DOHH2 (cell line): ENCODE measurements at regions not wholly inside any gene's neighbourhood (a gene's known extent, or its start where the extent isn't known, plus 50 kb on each side); places are given as distances from the start of the nearest gene placed in this dataset.
A peak's percentile ranks its signal among the peaks of the same experiment; 100 is the strongest.

Experiments
- H3F3A ChIP-seq: fragments of 200-600 bp; sonication (generic), shearing (Covaris generic); 2 replicates; pipeline ENCODE4 v1.6.0; 2016; ENCODE audit warnings: antibody characterized with exemption, mild to moderate bottlenecking; ENCODE audit not compliant: control insufficient read depth, insufficient read depth
- H3K27ac ChIP-seq: fragments of 200-600 bp; sonication (generic); 2 replicates; pipeline ENCODE4 v1.5.1; 2014; ENCODE audit warnings: low read depth, mild to moderate bottlenecking, low read length, moderate library complexity
- H3K27me3 ChIP-seq: fragments of 200-600 bp; sonication (generic); 2 replicates; pipeline ENCODE4 v1.6.1; 2014; ENCODE audit warnings: mild to moderate bottlenecking, low read length, mixed read lengths; ENCODE audit not compliant: control insufficient read depth
- H3K36me3 ChIP-seq: fragments of 200-600 bp; sonication (generic); 2 replicates; pipeline ENCODE4 v1.6.1; 2014; ENCODE audit warnings: mild to moderate bottlenecking, low read length, moderate library complexity, mixed read lengths; ENCODE audit not compliant: control insufficient read depth
- H3K4me1 ChIP-seq: fragments of 200-600 bp; sonication (generic); 2 replicates; pipeline ENCODE4 v1.6.1; 2014; ENCODE audit warnings: mild to moderate bottlenecking, low read length, mixed read lengths; ENCODE audit not compliant: control insufficient read depth
- H3K4me2 ChIP-seq: fragments of 200-600 bp; sonication (generic); 2 replicates; pipeline ENCODE4 v1.6.0; 2014; ENCODE audit warnings: mild to moderate bottlenecking, low read length, moderate library complexity
- H3K4me3 ChIP-seq: fragments of 200-600 bp; sonication (generic); 2 replicates; pipeline ENCODE4 v1.5.1; 2014; ENCODE audit warnings: mild to moderate bottlenecking, low read length, mixed read lengths
- H3K79me2 ChIP-seq: fragments of 200-600 bp; sonication (generic); 2 replicates; pipeline ENCODE4 v1.6.1; 2014; ENCODE audit warnings: mild to moderate bottlenecking, low read length, mixed read lengths; ENCODE audit not compliant: control insufficient read depth
- H3K9me2 ChIP-seq: fragments of 200-600 bp; sonication (generic); replicated peaks from 2 replicates; pipeline ENCODE4 v1.6.1; 2014; ENCODE audit warnings: mild to moderate bottlenecking, low read length, mixed read lengths; ENCODE audit not compliant: control insufficient read depth
- H3K9me3 ChIP-seq: fragments of 200-600 bp; sonication (generic); 2 replicates; pipeline ENCODE4 v1.6.1; 2014; ENCODE audit warnings: antibody characterized with exemption, low read length, mixed read lengths; ENCODE audit not compliant: control insufficient read depth, insufficient read depth
- H4K20me1 ChIP-seq: fragments of 200-600 bp; sonication (generic); 2 replicates; pipeline ENCODE4 v1.6.0; 2014; ENCODE audit warnings: low read depth, mild to moderate bottlenecking, antibody characterized with exemption, low read length, moderate library complexity; ENCODE audit not compliant: control insufficient read depth, insufficient read depth
- EZH2phosphoT487 ChIP-seq: fragments of 200-600 bp; sonication (generic); IDR thresholded peaks from 2 replicates; pipeline ENCODE4 v1.6.1; 2017; ENCODE audit warnings: borderline replicate concordance, mild to moderate bottlenecking, antibody characterized with exemption, low read length, moderate library complexity, mixed read lengths
- TF ChIP-seq, protein P1 (sequence below): fragments of 200-600 bp; sonication (generic); IDR thresholded peaks from one replicate; pipeline ENCODE4 v1.5.1; 2014; ENCODE audit warnings: antibody characterized with exemption, mild to moderate bottlenecking, low read depth, low read length; ENCODE audit not compliant: poor library complexity, severe bottlenecking

DNA sequence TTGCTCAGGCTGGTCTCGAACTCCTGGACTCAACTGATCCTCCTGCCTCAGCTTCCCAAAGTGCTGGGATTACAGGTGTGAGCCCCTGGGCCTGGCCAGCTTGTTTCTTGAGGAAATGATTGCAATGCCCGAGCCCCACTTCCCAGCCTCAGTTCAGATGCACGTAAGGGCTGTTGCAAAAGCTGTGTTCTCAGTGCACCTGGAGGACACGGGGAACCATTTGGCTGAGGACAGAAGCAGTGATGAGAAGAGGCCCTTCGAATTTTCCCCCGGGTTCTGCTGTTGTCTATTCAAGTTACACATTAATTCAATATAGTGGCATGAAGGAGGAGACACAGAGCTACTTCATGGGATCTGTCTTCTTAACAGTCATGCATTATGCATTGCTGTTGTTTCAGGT is 78.8 kb upstream of the WDR26 start:
- Histone ChIP-seq H3K4me3 (no peak overlapping the region), H3K9me3 (no peaks in the 10 kb centered on the region), H3K36me3 (no peaks in the 10 kb centered on the region), H3F3A (no peaks in the 10 kb centered on the region), H3K4me1 (peaks cover 29% of the 10 kb centered on the region), H3K4me2 (no peak overlapping the region), H3K27ac (no peak overlapping the region), H4K20me1 (no peaks in the 10 kb centered on the region), H3K79me2 (no peaks in the 10 kb centered on the region), H3K9me2 (no peaks in the 10 kb centered on the region), H3K27me3 (no peaks in the 10 kb centered on the region)
- TF ChIP-seq EZH2phosphoT487, result no peak
- TF ChIP-seq, protein P1, sequence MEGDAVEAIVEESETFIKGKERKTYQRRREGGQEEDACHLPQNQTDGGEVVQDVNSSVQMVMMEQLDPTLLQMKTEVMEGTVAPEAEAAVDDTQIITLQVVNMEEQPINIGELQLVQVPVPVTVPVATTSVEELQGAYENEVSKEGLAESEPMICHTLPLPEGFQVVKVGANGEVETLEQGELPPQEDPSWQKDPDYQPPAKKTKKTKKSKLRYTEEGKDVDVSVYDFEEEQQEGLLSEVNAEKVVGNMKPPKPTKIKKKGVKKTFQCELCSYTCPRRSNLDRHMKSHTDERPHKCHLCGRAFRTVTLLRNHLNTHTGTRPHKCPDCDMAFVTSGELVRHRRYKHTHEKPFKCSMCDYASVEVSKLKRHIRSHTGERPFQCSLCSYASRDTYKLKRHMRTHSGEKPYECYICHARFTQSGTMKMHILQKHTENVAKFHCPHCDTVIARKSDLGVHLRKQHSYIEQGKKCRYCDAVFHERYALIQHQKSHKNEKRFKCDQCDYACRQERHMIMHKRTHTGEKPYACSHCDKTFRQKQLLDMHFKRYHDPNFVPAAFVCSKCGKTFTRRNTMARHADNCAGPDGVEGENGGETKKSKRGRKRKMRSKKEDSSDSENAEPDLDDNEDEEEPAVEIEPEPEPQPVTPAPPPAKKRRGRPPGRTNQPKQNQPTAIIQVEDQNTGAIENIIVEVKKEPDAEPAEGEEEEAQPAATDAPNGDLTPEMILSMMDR, result no peak

DNA sequence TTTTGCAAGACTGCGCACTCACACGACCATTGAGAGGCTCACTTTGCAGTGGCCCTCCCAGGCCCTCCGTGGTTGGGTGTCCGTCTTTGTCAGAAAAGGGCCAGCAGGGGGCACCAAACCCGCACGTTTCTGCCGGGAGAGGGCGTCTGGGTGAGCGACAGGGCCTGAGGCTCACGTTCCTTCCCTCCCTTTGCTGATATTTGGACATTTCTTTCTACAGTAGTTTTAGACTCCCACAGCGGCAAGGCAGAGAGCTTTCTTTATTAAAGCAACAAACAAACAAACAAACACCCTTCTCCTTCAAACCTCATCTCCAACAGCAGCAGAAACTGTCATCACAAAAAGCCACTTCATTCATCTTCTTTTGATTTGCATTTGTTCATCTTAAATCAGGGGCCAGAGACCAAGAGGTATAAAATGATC is 79.2 kb upstream of the WDR26 start:
- no peak for TF ChIP-seq EZH2phosphoT487
- TF ChIP-seq, protein P1, result peak; percentile 96

DNA sequence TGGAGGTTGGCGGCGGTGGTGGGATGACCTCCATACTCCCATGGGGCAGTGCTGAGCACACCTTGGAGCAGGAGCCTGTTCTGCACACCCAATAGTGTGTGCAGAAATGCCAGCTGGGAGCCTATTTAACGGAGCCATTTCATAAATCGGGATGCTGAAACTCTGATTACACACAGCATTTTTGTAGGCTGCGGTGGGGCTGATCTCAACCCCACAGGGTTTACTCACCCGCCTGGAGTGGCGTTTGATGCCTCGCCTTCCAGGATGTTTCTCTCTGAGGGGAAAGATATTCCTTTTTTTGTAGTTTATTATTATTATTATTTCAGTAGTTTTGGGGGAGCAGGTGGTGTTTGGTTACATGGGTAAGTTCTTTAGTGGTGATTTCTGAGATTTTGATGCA is 82.6 kb upstream of the WDR26 start:
- H3K4me3 ChIP-seq, result no peak overlapping the region
- H3F3A ChIP-seq, result no peaks in the 10 kb centered on the region
- TF ChIP-seq EZH2phosphoT487, result no peak
- TF ChIP-seq, protein P1, result no peak
- no peaks in the 10 kb centered on the region for H3K79me2 ChIP-seq
- peaks cover 13% of the 10 kb centered on the region for H3K4me1 ChIP-seq
- no peaks in the 10 kb centered on the region for H3K36me3 ChIP-seq
- no peak overlapping the region for H3K27ac ChIP-seq
- no peaks in the 10 kb centered on the region for H3K27me3 ChIP-seq
- no peak overlapping the region for H3K4me2 ChIP-seq
- no peaks in the 10 kb centered on the region for H3K9me2 ChIP-seq
- H4K20me1 ChIP-seq, result no peaks in the 10 kb centered on the region
- H3K9me3 ChIP-seq, result no peaks in the 10 kb centered on the region

More for the DNA sequence above, 79.2 kb upstream of the WDR26 start:
- H3K27me3 ChIP-seq, result no peaks in the 10 kb centered on the region
- peaks cover 29% of the 10 kb centered on the region for H3K4me1 ChIP-seq
- H3K4me2 ChIP-seq, result no peak overlapping the region
- no peaks in the 10 kb centered on the region for H4K20me1 ChIP-seq
- no peaks in the 10 kb centered on the region for H3K9me3 ChIP-seq
- H3K4me3 ChIP-seq, result no peak overlapping the region
- no peaks in the 10 kb centered on the region for H3K79me2 ChIP-seq
- no peaks in the 10 kb centered on the region for H3K9me2 ChIP-seq
- no peak overlapping the region for H3K27ac ChIP-seq
- H3K36me3 ChIP-seq, result no peaks in the 10 kb centered on the region
- H3F3A ChIP-seq, result no peaks in the 10 kb centered on the region
